ENCODE measurements at regions not wholly inside any gene's neighbourhood (a gene's known extent, or its start where the extent isn't known, plus 50 kb on each side); places are given as distances from the start of the nearest gene placed in this dataset.

DNA sequence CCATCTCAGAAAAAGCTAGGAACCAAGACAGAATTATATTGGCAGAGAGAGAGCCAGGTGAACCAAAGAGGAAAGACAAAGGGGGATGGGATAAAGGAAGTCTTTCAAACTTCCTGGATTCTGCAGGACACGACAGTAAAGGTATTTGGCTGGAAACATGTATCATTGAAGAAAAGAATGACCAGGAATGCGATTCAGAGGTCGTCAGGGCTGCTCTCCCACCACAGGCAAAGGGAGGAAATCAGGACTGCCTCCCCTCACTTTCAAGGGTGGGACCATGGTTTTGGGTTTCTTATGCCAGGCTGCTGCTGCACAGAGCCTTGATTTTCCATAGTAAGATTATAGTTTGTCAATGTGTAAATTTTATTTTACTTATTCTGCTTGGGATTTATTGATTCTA lies 848.8 kb downstream of the BRINP3 start:
- TF ChIP-seq EZH2phosphoT487 (IDR thresholded peaks at IDR 0.05; ENCODE audit: borderline replicate concordance, low read depth, low read length), result no peak
- TF ChIP-seq, protein P1, sequence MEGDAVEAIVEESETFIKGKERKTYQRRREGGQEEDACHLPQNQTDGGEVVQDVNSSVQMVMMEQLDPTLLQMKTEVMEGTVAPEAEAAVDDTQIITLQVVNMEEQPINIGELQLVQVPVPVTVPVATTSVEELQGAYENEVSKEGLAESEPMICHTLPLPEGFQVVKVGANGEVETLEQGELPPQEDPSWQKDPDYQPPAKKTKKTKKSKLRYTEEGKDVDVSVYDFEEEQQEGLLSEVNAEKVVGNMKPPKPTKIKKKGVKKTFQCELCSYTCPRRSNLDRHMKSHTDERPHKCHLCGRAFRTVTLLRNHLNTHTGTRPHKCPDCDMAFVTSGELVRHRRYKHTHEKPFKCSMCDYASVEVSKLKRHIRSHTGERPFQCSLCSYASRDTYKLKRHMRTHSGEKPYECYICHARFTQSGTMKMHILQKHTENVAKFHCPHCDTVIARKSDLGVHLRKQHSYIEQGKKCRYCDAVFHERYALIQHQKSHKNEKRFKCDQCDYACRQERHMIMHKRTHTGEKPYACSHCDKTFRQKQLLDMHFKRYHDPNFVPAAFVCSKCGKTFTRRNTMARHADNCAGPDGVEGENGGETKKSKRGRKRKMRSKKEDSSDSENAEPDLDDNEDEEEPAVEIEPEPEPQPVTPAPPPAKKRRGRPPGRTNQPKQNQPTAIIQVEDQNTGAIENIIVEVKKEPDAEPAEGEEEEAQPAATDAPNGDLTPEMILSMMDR (conservative IDR thresholded peaks at IDR 0.05; ENCODE audit: low read length), result no peak

Measured in OCI-LY7 (cell line).